Liver (tissue), 8 donors: ENCODE measurements at regions not wholly inside any gene's neighbourhood (a gene's known extent, or its start where the extent isn't known, plus 50 kb on each side); places are given as distances from the start of the nearest gene placed in this dataset.

Experiments used
- DNase-seq: peaks from one replicate; pipeline ENCODE4 v3.0.0-alpha.2; 2017; ENCODE audit warnings: low spot score
- H3K27ac ChIP-seq, 2 donors: one replicate each; pipeline ENCODE4 v1.7.0; 2013; ENCODE audit warnings: inconsistent platforms in 2 of 2, low read length in 2 of 2, control low read depth in 1 of 2, low read depth in 1 of 2, mild to moderate bottlenecking in 1 of 2
- H3K27me3 ChIP-seq, 4 donors: one replicate each; pipeline versions ENCODE4 v1.6.1 to v1.7.0; 2013; ENCODE audit warnings: low read length in 3 of 4, inconsistent platforms in 1 of 4, mild to moderate bottlenecking in 1 of 4, moderate library complexity in 1 of 4; ENCODE audit not compliant: control insufficient read depth in 4 of 4, insufficient read depth in 4 of 4
- H3K36me3 ChIP-seq, 4 donors: one replicate each; pipeline versions ENCODE4 v1.6.1 to v1.7.0; 2013; ENCODE audit warnings: low read length in 3 of 4, mild to moderate bottlenecking in 3 of 4, low read depth in 1 of 4, moderate library complexity in 1 of 4; ENCODE audit not compliant: control insufficient read depth in 4 of 4, insufficient read depth in 3 of 4
- H3K4me1 ChIP-seq, 4 donors: one replicate each; pipeline versions ENCODE4 v1.6.1 to v1.7.0; 2013; ENCODE audit warnings: low read length in 3 of 4, mild to moderate bottlenecking in 3 of 4, moderate library complexity in 1 of 4; ENCODE audit not compliant: control insufficient read depth in 4 of 4, insufficient read depth in 4 of 4
- H3K4me3 ChIP-seq, 3 donors: one replicate each; pipeline versions ENCODE4 v1.6.1 to v1.7.0; 2013; ENCODE audit warnings: low read length in 3 of 3, control low read depth in 1 of 3, low read depth in 1 of 3, mild to moderate bottlenecking in 1 of 3
- H3K9ac ChIP-seq, 2 donors: one replicate each; pipeline ENCODE4 v1.7.0; 2013; ENCODE audit warnings: low read length in 2 of 2, mild to moderate bottlenecking in 2 of 2, moderate library complexity in 2 of 2, control low read depth in 1 of 2, low read depth in 1 of 2
- H3K9me3 ChIP-seq, 4 donors: one replicate each; pipeline versions ENCODE4 v1.6.1 to v1.7.0; 2013; ENCODE audit warnings: low read length in 3 of 4; ENCODE audit not compliant: control insufficient read depth in 4 of 4
- CTCF ChIP-seq: fragments of 150-350 bp; IDR thresholded peaks from 2 replicates; pipeline ENCODE4 v1.5.1; 2017; ENCODE audit warnings: improper control_type of control experiment, low read depth, low read length; ENCODE audit not compliant: missing input control
- EGR1 ChIP-seq, 2 donors: IDR thresholded peaks; 2 replicates each; pipeline ENCODE4 v1.6.1; 2016 to 2018; ENCODE audit warnings: antibody characterized with exemption in 2 of 2, low read depth in 2 of 2
- FOXA1 ChIP-seq: IDR thresholded peaks from 2 replicates; pipeline ENCODE4 v1.6.1; 2016; ENCODE audit warnings: antibody characterized with exemption
- FOXA2 ChIP-seq: IDR thresholded peaks from 2 replicates; pipeline ENCODE4 v1.6.1; 2016; ENCODE audit warnings: antibody characterized with exemption
- GABPA ChIP-seq, 2 donors: IDR thresholded peaks in 1 of 2; conservative IDR thresholded peaks in 1 of 2; 2 replicates each; pipeline ENCODE4 v1.6.1; 2016; ENCODE audit warnings: antibody characterized with exemption in 2 of 2, mild to moderate bottlenecking in 1 of 2, moderate library complexity in 1 of 2
- HNF4A ChIP-seq, 2 donors: conservative IDR thresholded peaks; 2 replicates each; pipeline ENCODE4 v1.6.1; 2016; ENCODE audit warnings: antibody characterized with exemption in 2 of 2, mild to moderate bottlenecking in 2 of 2
- HNF4G ChIP-seq: IDR thresholded peaks from 2 replicates; pipeline ENCODE4 v1.6.1; 2016; ENCODE audit warnings: antibody characterized with exemption
- JUND ChIP-seq, 2 donors: IDR thresholded peaks; 2 replicates each; pipeline ENCODE4 v1.6.1; 2016; ENCODE audit warnings: antibody characterized with exemption in 2 of 2
- MAX ChIP-seq: IDR thresholded peaks from 2 replicates; pipeline ENCODE4 v1.6.1; 2016; ENCODE audit warnings: antibody characterized with exemption
- NR2F2 ChIP-seq: IDR thresholded peaks from 2 replicates; pipeline ENCODE4 v1.6.1; 2016; ENCODE audit warnings: antibody characterized with exemption
- RAD21 ChIP-seq, 2 donors: IDR thresholded peaks; 2 replicates each; pipeline ENCODE4 v1.6.1; 2016; ENCODE audit warnings: antibody characterized with exemption in 2 of 2, mild to moderate bottlenecking in 2 of 2
- REST ChIP-seq: IDR thresholded peaks from 2 replicates; pipeline ENCODE4 v1.6.1; 2016; ENCODE audit warnings: antibody characterized with exemption, mild to moderate bottlenecking
- RXRA ChIP-seq, 2 donors: IDR thresholded peaks; 2 replicates each; pipeline ENCODE4 v1.6.1; 2017 to 2018; ENCODE audit warnings: antibody characterized with exemption in 2 of 2, mild to moderate bottlenecking in 1 of 2
- SP1 ChIP-seq: IDR thresholded peaks from 2 replicates; pipeline ENCODE4 v1.6.1; 2018; ENCODE audit warnings: antibody characterized with exemption, mild to moderate bottlenecking
- TAF1 ChIP-seq: conservative IDR thresholded peaks from 2 replicates; pipeline ENCODE4 v1.6.1; 2016; ENCODE audit warnings: antibody characterized with exemption, mild to moderate bottlenecking
- YY1 ChIP-seq: IDR thresholded peaks from 2 replicates; pipeline ENCODE4 v1.6.1; 2016; ENCODE audit warnings: antibody characterized with exemption, mild to moderate bottlenecking
- ZBTB33 ChIP-seq: IDR thresholded peaks from 2 replicates; pipeline ENCODE4 v1.6.1; 2016; ENCODE audit warnings: antibody characterized with exemption
- WGBS: extraction: QIAGEN DNeasy Blood & Tissue Kit; methylation state at CpG from one replicate; pipeline ENCODE4 v1.1.7; 2013; 5-methylcytosine and 5-hydroxymethylcytosine counted together
- TF ChIP-seq, protein P1 (sequence below): IDR thresholded peaks from 2 replicates; pipeline ENCODE4 v1.6.1; 2016; ENCODE audit warnings: antibody characterized with exemption
- donor health status: healthy.
- donor health status: healthy.
- donor health status: healthy.
- donor health status: healthy.
- donor health status: healthy.

DNA sequence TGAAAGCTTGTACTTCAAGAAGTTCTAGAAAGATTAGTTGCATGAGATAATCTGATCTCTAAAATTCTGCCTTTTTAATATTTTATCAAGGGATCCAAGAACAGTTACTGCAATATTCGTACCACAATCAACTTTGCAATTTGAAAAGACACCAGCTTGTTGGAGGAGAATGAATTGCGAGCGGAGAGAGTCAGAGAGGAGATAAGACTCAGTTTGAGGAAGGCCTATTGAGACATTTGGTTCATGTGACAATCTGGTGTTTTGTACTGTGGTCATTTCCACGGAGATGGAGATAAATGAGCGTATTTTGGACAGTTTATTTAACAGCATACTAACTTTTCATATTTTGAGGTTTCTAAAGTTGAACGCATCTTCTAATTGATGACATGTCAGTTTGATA is 1276.0 kb downstream of the EFNB2 start:
- TF ChIP-seq SP1 (no peak), ZBTB33 (no peak), EGR1 (IDR thresholded peaks at IDR 0.05; ENCODE audit: low read depth in 2 of 2) (no peak), MAX (no peak), RAD21 (IDR thresholded peaks at IDR 0.05) (no peak), HNF4A (conservative IDR thresholded peaks at IDR 0.05) (no peak), FOXA1 (no peak), TAF1 (no peak), GABPA (IDR thresholded peaks at IDR 0.05 in 1 of 2, conservative IDR thresholded peaks at IDR 0.05 in 1 of 2) (no peak), NR2F2 (no peak), CTCF (no peak), FOXA2 (no peak), REST (no peak), HNF4G (no peak), YY1 (no peak), RXRA (IDR thresholded peaks at IDR 0.05) (no peak), JUND (IDR thresholded peaks at IDR 0.05) (no peak)
- TF ChIP-seq, protein P1, sequence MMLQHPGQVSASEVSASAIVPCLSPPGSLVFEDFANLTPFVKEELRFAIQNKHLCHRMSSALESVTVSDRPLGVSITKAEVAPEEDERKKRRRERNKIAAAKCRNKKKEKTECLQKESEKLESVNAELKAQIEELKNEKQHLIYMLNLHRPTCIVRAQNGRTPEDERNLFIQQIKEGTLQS, result no peak
- Histone ChIP-seq H3K4me3 (no peak overlapping the region), H3K9me3 (no peaks in the 10 kb centered on the region), H3K27me3 (no peaks in the 10 kb centered on the region), H3K9ac (no peak overlapping the region), H3K36me3 (no peaks in the 10 kb centered on the region), H3K4me1 (no peaks in the 10 kb centered on the region), H3K27ac (no peak overlapping the region)
- 71% methylated on average over 6 of the region's 6 CpGs for WGBS
- no peak for DNase-seq

- Histone ChIP-seq H3K27me3 (no peaks in the 10 kb centered on the region), H3K9me3 (no peaks in the 10 kb centered on the region), H3K4me3 (no peak overlapping the region), H3K27ac (no peak overlapping the region), H3K4me1 (no peaks in the 10 kb centered on the region), H3K9ac (no peak overlapping the region), H3K36me3 (no peaks in the 10 kb centered on the region)
- no peak for DNase-seq
- WGBS, result 28% methylated on average over 1 of the region's 1 CpG
- TF ChIP-seq, protein P1, result no peak
- no peak for TF ChIP-seq SP1
- TF ChIP-seq JUND (IDR thresholded peaks at IDR 0.05), result no peak
- no peak for TF ChIP-seq FOXA1
- no peak for TF ChIP-seq CTCF
- no peak for TF ChIP-seq REST
- no peak for TF ChIP-seq FOXA2
- no peak for TF ChIP-seq TAF1
- TF ChIP-seq GABPA (IDR thresholded peaks at IDR 0.05 in 1 of 2, conservative IDR thresholded peaks at IDR 0.05 in 1 of 2), result no peak
- TF ChIP-seq HNF4A (conservative IDR thresholded peaks at IDR 0.05), result no peak
- no peak for TF ChIP-seq EGR1 (IDR thresholded peaks at IDR 0.05; ENCODE audit: low read depth in 2 of 2)
These were observed 1280.0 kb downstream of the EFNB2 start for GRCh38 chr13:105255472-105255871.
